Tibial nerve (tissue), 4 donors: ENCODE measurements at regions not wholly inside any gene's neighbourhood (a gene's known extent, or its start where the extent isn't known, plus 50 kb on each side); places are given as distances from the start of the nearest gene placed in this dataset.

Experiments
- CTCF ChIP-seq, 5 experiments: fragments of 200-600 bp in 3 of 5; fragments of 450-650 bp in 2 of 5; sonication (generic) in 3 of 5; IDR thresholded peaks; one replicate each; pipeline ENCODE4 v1.5.1; 2016 to 2019; ENCODE audit warnings: antibody characterized with exemption in 5 of 5, mild to moderate bottlenecking in 3 of 5, moderate library complexity in 2 of 5
- EP300 ChIP-seq, 2 donors: sonication (generic); formaldehyde crosslinking; IDR thresholded peaks; one replicate each; pipeline ENCODE4 v1.6.1; 2017; ENCODE audit warnings: antibody characterized with exemption in 2 of 2, mild to moderate bottlenecking in 1 of 2
- POLR2A ChIP-seq, 2 donors: fragments of 450-650 bp; IDR thresholded peaks; one replicate each; pipeline ENCODE4 v1.6.1; 2017; ENCODE audit warnings: antibody characterized with exemption in 2 of 2, mild to moderate bottlenecking in 2 of 2, moderate library complexity in 2 of 2

GRCh38 chr5:159802661-159803060 lies 113.6 kb upstream of the ADRA1B start:
- TF ChIP-seq CTCF (IDR thresholded peaks at IDR 0.05) (no peak), POLR2A (IDR thresholded peaks at IDR 0.05) (no peak), EP300 (IDR thresholded peaks at IDR 0.05) (no peak)
